ENCODE measurements at regions not wholly inside any gene's neighbourhood (a gene's known extent, or its start where the extent isn't known, plus 50 kb on each side); places are given as distances from the start of the nearest gene placed in this dataset.
"Not testable (repeated sequence)": the region's sequence is repeated elsewhere in the genome, so short reads cannot be mapped to it uniquely, and the experiment has no call there.

- ATAC-seq; H3K27ac Mint-ChIP-seq; intact Hi-C loops (cut with DNase I, micrococcal nuclease); POLR2A ChIA-PET; H3K4me3 Mint-ChIP-seq; CTCF ChIA-PET; H3K4me1 Mint-ChIP-seq; H3K36me3 Mint-ChIP-seq (ENCODE audit: low read depth); H3K27me3 Mint-ChIP-seq; DNase-seq: not testable (repeated sequence)
- H3K9me3 Mint-ChIP-seq (ENCODE audit: low read depth) = peaks cover 14% of the 10 kb centered on the region
Measured at GRCh38 chr12:131401907-131402633, 308.8 kb upstream of the SFSWAP start.

- H3K9me3 Mint-ChIP-seq (ENCODE audit: low read depth) = peaks cover 14% of the 10 kb centered on the region
- ChIA-PET POLR2A (no interaction called here), CTCF (no interaction called here)
- no peaks in the 10 kb centered on the region for H3K4me1 Mint-ChIP-seq
- H3K27ac Mint-ChIP-seq = no peak overlapping the region
- peaks cover 3% of the 10 kb centered on the region for H3K27me3 Mint-ChIP-seq
- H3K4me3 Mint-ChIP-seq = no peak overlapping the region
- no peak for ATAC-seq
- DNase-seq = no peak
- H3K36me3 Mint-ChIP-seq (ENCODE audit: low read depth) = no peaks in the 10 kb centered on the region
- intact Hi-C loops (cut with DNase I, micrococcal nuclease) = no loop called here
Measured at GRCh38 chr12:131402781-131403396, 308.0 kb upstream of the SFSWAP start.

- Mint-ChIP-seq H3K36me3 (ENCODE audit: low read depth) (no peaks in the 10 kb centered on the region), H3K9me3 (ENCODE audit: low read depth) (peaks cover 7% of the 10 kb centered on the region), H3K27me3 (peaks cover 3% of the 10 kb centered on the region), H3K4me3 (no peak overlapping the region), H3K4me1 (no peaks in the 10 kb centered on the region), H3K27ac (no peak overlapping the region)
- ChIA-PET POLR2A (no interaction called here), CTCF (no interaction called here)
- intact Hi-C loops (cut with DNase I, micrococcal nuclease) = no loop called here
- no peak for DNase-seq
- ATAC-seq = no peak
Measured at GRCh38 chr12:131403676-131404075, 307.2 kb upstream of the SFSWAP start.

- peaks cover under 1% of the 10 kb centered on the region for H3K9me3 Mint-ChIP-seq (ENCODE audit: low read depth)
- H3K27me3 Mint-ChIP-seq = peaks cover 3% of the 10 kb centered on the region
- intact Hi-C loops (cut with DNase I, micrococcal nuclease) = no loop called here
- H3K27ac Mint-ChIP-seq = no peak overlapping the region
- DNase-seq = no peak
- no peaks in the 10 kb centered on the region for H3K36me3 Mint-ChIP-seq (ENCODE audit: low read depth)
- CTCF ChIA-PET = no interaction called here
- no peaks in the 10 kb centered on the region for H3K4me1 Mint-ChIP-seq
- no peak overlapping the region for H3K4me3 Mint-ChIP-seq
- ATAC-seq = no peak
- POLR2A ChIA-PET = no interaction called here
Measured at GRCh38 chr12:131404705-131405104, 306.2 kb upstream of the SFSWAP start.

- Mint-ChIP-seq H3K27me3 (peaks cover 4% of the 10 kb centered on the region), H3K27ac (no peak overlapping the region), H3K9me3 (ENCODE audit: low read depth) (no peaks in the 10 kb centered on the region), H3K36me3 (ENCODE audit: low read depth) (no peaks in the 10 kb centered on the region), H3K4me3 (no peak overlapping the region), H3K4me1 (no peaks in the 10 kb centered on the region)
- ChIA-PET POLR2A (no interaction called here), CTCF (interaction anchor here (0.6 kb wide), 1 partner anchor 13 kb away, joined by 3 read pairs; no protein-coding TSS in a partner anchor)
- intact Hi-C loops (cut with DNase I, micrococcal nuclease) = no loop called here
- ATAC-seq (no peak), DNase-seq (no peak)
Measured at GRCh38 chr12:131407221-131408035, 303.5 kb upstream of the SFSWAP start.

- no peaks in the 10 kb centered on the region for H3K9me3 Mint-ChIP-seq (ENCODE audit: low read depth)
- H3K27me3 Mint-ChIP-seq = peaks cover 5% of the 10 kb centered on the region
- ATAC-seq (no peak), DNase-seq (no peak)
- CTCF ChIA-PET = interaction anchor here (0.6 kb wide), 1 partner anchor 372 kb away, joined by 3 read pairs; no protein-coding TSS in a partner anchor
- POLR2A ChIA-PET = no interaction called here
- intact Hi-C loops (cut with DNase I, micrococcal nuclease) = no loop called here
- H3K36me3 Mint-ChIP-seq (ENCODE audit: low read depth) = no peaks in the 10 kb centered on the region
- no peak overlapping the region for H3K4me3 Mint-ChIP-seq
- H3K4me1 Mint-ChIP-seq = no peaks in the 10 kb centered on the region
- no peak overlapping the region for H3K27ac Mint-ChIP-seq
Measured at GRCh38 chr12:131408036-131408365, 302.9 kb upstream of the SFSWAP start.

- no peaks in the 10 kb centered on the region for H3K4me1 Mint-ChIP-seq
- ChIA-PET POLR2A (no interaction called here), CTCF (interaction anchor here (0.6 kb wide), 1 partner anchor 372 kb away, joined by 3 read pairs; no protein-coding TSS in a partner anchor)
- H3K4me3 Mint-ChIP-seq = no peak overlapping the region
- intact Hi-C loops (cut with DNase I, micrococcal nuclease) = no loop called here
- ATAC-seq = no peak
- no peaks in the 10 kb centered on the region for H3K36me3 Mint-ChIP-seq (ENCODE audit: low read depth)
- H3K9me3 Mint-ChIP-seq (ENCODE audit: low read depth) = no peaks in the 10 kb centered on the region
- no peak overlapping the region for H3K27ac Mint-ChIP-seq
- H3K27me3 Mint-ChIP-seq = peaks cover 5% of the 10 kb centered on the region
- DNase-seq = no peak
Measured at GRCh38 chr12:131408484-131408883, 302.4 kb upstream of the SFSWAP start.

- CTCF ChIA-PET = no interaction called here
- POLR2A ChIA-PET = no interaction called here
- Mint-ChIP-seq H3K9me3 (ENCODE audit: low read depth) (no peaks in the 10 kb centered on the region), H3K36me3 (ENCODE audit: low read depth) (no peaks in the 10 kb centered on the region), H3K4me3 (no peak overlapping the region), H3K4me1 (no peaks in the 10 kb centered on the region), H3K27ac (no peak overlapping the region), H3K27me3 (peaks cover 5% of the 10 kb centered on the region)
- no peak for DNase-seq
- intact Hi-C loops (cut with DNase I, micrococcal nuclease) = no loop called here
- no peak for ATAC-seq
Measured at GRCh38 chr12:131409211-131409610, 301.7 kb upstream of the SFSWAP start.

- H3K4me3 Mint-ChIP-seq; intact Hi-C loops (cut with DNase I, micrococcal nuclease); H3K9me3 Mint-ChIP-seq (ENCODE audit: low read depth); CTCF ChIA-PET; H3K4me1 Mint-ChIP-seq; POLR2A ChIA-PET; ATAC-seq; H3K36me3 Mint-ChIP-seq (ENCODE audit: low read depth); H3K27me3 Mint-ChIP-seq; DNase-seq; H3K27ac Mint-ChIP-seq: not testable (repeated sequence)
Measured at GRCh38 chr12:131411827-131412226, 299.1 kb upstream of the SFSWAP start.

GRCh38 chr12:131413006-131413405, 297.9 kb upstream of the SFSWAP start:
- H3K27ac Mint-ChIP-seq = no peak overlapping the region
- no peaks in the 10 kb centered on the region for H3K4me1 Mint-ChIP-seq
- POLR2A ChIA-PET = no interaction called here
- peaks cover 2% of the 10 kb centered on the region for H3K27me3 Mint-ChIP-seq
- ATAC-seq (no peak), DNase-seq (no peak)
- H3K9me3 Mint-ChIP-seq (ENCODE audit: low read depth) = no peaks in the 10 kb centered on the region
- CTCF ChIA-PET = no interaction called here
- H3K36me3 Mint-ChIP-seq (ENCODE audit: low read depth) = no peaks in the 10 kb centered on the region
- H3K4me3 Mint-ChIP-seq = no peak overlapping the region
- intact Hi-C loops (cut with DNase I, micrococcal nuclease) = no loop called here

- ATAC-seq (no peak), DNase-seq (no peak)
- Mint-ChIP-seq H3K4me3 (no peak overlapping the region), H3K9me3 (ENCODE audit: low read depth) (no peaks in the 10 kb centered on the region), H3K4me1 (no peaks in the 10 kb centered on the region), H3K27ac (no peak overlapping the region), H3K27me3 (peaks cover 2% of the 10 kb centered on the region), H3K36me3 (ENCODE audit: low read depth) (no peaks in the 10 kb centered on the region)
- CTCF ChIA-PET = no interaction called here
- intact Hi-C loops (cut with DNase I, micrococcal nuclease) = no loop called here
- POLR2A ChIA-PET = no interaction called here
Measured at GRCh38 chr12:131413471-131413870, 297.4 kb upstream of the SFSWAP start.
